Loucy (cell line): ENCODE measurements at regions not wholly inside any gene's neighbourhood (a gene's known extent, or its start where the extent isn't known, plus 50 kb on each side); places are given as distances from the start of the nearest gene placed in this dataset.

Source experiments
- EZH2phosphoT487 ChIP-seq: fragments of 200-600 bp; IDR thresholded peaks from 2 replicates; pipeline ENCODE4 v1.6.1; 2018; ENCODE audit warnings: antibody characterized with exemption, mild to moderate bottlenecking, moderate library complexity, borderline replicate concordance
- TF ChIP-seq, protein P1 (sequence below): fragments of 200-600 bp; sonication (generic); conservative IDR thresholded peaks from 2 replicates; pipeline ENCODE4 v1.5.1; 2014; ENCODE audit warnings: mild to moderate bottlenecking, antibody characterized with exemption, low read length

DNA sequence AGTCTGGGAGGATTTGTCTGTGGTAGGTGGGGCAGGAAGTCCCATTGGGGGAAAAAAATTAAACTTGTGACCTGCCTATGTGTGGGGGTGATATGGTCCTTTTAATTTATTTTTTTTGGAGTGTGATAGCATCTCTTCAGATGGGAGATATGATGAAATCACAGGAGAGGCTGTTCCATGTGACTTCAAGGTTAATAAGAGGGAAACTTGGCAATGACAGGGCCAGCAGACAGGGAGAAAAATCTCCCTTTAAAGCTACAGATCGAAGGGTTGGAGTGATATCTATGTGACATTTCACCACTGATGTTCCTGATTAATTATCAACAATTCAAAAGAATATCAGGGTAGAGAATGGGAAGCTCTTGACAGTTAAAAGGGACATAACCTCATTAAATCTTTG is 886.9 kb downstream of the TUSC7 start:
- TF ChIP-seq, protein P1, sequence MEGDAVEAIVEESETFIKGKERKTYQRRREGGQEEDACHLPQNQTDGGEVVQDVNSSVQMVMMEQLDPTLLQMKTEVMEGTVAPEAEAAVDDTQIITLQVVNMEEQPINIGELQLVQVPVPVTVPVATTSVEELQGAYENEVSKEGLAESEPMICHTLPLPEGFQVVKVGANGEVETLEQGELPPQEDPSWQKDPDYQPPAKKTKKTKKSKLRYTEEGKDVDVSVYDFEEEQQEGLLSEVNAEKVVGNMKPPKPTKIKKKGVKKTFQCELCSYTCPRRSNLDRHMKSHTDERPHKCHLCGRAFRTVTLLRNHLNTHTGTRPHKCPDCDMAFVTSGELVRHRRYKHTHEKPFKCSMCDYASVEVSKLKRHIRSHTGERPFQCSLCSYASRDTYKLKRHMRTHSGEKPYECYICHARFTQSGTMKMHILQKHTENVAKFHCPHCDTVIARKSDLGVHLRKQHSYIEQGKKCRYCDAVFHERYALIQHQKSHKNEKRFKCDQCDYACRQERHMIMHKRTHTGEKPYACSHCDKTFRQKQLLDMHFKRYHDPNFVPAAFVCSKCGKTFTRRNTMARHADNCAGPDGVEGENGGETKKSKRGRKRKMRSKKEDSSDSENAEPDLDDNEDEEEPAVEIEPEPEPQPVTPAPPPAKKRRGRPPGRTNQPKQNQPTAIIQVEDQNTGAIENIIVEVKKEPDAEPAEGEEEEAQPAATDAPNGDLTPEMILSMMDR: no peak
- TF ChIP-seq EZH2phosphoT487: no peak
